HG03139 (cell line): ENCODE measurements at regions not wholly inside any gene's neighbourhood (a gene's known extent, or its start where the extent isn't known, plus 50 kb on each side); places are given as distances from the start of the nearest gene placed in this dataset.

ENCODE experiments used
- ATAC-seq: cut with Tn5 transposase; IDR thresholded peaks from one replicate; pipeline ENCODE4 v1.9.1; 2021; ENCODE audit not compliant: unreplicated experiment

DNA sequence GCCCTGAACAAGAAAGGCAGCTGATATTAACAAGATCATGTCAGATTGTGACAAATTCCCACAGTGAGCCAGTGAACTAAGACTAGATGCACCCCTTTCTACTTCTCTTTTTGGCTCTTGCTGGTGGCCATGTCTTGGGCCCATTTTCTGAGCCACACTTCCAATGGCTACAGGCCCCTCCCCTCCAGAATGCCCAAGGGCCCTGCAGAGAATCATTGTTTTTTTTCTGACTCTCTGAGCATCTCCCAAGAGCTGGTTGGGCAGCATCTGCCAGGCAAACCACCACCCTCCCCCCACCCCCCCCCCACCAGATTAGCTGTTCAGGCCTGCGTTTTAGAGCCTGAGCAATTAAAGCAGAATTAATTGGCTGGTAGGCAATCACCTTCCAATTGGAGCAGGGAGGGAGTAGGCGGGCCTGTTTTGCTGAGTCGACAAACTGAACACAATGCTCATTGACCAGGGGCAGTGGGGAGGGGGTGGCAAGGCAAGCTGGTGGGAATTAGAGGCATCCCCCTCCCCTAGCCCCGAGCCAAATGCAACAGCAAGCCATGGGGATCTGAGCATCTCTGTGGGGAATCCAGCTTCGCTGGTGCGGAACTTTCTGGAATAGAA is 541.4 kb downstream of the MN1 start:
- no peak for ATAC-seq

DNA sequence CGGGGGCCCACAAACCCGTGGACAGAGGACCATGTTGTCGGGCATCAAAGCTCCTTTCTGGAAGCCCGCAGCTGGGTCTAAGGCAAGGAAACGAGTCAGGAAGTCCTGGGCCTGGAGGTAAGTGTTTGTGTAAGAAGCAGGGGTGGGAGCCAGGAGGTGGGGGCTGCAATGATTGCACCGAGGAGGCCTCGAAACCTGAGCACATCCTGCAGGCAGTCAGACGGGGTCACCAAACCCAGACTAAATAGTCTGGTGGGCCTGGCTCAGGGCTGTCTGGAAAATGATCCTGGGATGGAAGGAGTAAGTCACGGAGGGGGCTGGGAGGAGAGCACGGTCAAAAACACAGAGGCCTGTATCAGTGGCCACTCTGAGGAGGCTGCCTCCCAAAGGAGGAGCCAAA is 539.2 kb downstream of the MN1 start:
- ATAC-seq = no peak

DNA sequence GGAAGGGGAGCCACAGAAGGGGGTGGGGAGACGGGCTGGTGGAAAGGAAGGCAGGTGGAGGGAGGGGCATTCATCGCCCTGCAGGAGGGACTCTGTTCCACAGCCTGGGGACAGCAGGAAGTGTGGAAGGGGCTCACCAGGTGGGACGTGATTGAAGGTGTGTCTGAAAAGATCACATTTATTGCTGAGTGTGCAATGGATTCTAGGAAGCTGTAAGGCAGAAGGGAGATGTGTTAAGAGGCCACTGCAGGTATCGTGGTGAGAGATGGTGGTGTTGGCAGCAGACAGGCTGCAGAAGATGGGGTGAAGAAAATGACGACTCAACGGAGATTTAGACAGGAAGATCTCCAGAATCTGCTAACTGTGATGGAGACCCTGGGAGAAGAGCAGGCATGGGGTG is 537.4 kb downstream of the MN1 start:
- no peak for ATAC-seq

DNA sequence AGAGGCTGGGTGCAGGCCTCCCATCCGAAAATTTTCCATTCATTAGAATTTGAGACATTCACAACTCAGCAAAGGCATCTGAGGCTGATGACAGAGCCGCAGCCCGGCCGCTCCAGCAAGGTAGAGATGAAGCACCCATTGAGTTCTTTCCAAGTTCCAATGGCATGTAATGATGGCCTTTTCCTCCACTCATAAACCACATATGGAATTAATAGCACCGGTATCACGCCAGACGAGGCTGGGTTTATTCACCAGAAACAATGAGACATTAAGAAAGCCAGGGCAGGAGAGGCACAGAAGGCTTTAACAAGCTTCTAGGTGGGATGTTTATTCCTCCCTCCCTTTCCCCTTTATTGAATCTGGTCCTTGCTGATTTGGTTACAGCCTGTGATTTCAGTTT is 534.4 kb downstream of the MN1 start:
- no peak for ATAC-seq

DNA sequence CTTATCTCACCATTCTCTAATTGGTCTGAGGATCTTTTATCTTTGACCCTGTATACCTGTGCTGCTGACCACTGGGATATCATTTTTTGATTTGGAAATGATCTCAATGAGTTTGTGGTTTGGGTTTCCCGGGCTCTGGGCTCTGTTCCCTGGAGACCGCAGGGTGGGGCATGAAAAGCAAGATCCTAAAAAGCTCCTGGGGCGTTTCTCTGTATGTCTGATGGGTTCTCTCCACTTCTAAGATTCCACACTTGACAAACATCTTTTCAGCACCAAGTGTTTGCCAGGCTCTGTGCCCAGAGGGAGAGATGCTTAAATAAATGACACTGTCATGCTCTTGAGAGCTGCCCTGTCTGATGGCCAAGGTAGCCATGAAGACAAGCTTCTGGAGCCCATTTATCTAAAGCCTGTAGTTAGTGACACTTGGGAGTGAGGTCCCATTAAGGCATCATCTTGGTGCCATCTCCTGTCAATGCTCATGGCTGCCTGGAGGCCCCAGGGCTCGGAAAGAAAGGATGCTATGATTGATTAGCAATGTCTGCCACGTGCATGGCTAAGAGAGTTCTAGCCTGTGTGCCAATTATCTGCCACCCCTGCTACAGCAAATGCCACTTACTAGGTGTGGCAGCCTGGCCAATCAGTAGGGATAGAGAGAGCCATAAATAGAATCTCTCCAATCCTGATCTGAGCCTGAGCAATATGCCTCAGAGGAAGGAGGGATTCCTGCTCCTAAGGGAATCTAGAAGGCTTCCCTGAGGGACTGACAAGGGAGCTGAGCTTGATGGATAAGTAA is 531.6 kb downstream of the MN1 start:
- ATAC-seq = no peak

DNA sequence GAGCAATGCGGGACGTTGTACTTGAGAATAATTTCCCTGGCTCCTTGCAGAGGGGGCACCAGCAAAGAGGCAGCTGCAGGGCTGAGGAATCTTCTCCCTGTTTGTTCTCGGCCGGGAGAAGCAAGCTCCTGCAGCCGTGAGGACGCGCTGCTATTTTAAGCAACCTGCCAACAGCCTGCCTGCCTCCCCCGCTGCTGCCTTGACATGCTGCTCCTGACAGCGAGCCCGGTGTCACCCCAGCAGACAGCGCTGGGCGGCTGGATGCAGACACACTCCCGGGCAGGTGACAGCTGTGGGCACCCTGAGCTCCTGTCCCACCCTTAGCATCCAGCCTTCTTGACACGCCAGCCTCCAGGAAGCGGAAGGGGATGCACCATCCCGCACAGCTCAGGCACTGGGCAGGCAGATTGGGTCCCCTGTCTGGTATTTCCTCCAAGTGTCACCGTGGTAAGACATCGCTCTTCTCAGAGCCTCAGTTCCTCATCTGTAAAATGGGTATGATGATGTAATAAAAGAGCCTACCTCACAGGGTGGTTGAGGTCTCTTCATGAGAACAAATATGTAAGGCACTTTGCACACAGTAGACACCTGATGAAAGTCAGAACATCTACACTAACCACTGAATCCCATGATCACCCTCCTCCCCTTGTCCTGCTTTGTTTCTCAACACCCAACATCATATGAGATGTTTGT is 530.6 kb downstream of the MN1 start:
- ATAC-seq = no peak

DNA sequence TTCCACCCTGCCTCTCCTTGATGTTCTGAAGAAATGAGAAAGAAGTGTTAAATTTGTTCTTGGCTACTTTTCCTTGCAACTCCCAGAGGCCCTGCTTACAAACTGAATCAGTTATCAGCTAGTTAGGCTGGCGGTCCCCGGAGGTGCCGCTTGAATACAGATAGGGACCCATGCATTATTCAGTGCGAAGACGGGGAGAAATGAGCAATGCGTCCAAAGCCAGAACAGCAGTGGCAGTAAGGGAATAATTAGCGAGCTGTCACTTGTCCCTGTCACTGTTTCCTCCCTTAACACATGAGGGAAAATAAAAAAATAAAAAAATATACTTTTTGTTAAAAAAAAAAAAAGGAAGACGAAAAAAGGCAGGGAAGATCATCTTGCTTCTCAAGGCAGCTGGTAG is 528.1 kb downstream of the MN1 start:
- ATAC-seq = no peak

DNA sequence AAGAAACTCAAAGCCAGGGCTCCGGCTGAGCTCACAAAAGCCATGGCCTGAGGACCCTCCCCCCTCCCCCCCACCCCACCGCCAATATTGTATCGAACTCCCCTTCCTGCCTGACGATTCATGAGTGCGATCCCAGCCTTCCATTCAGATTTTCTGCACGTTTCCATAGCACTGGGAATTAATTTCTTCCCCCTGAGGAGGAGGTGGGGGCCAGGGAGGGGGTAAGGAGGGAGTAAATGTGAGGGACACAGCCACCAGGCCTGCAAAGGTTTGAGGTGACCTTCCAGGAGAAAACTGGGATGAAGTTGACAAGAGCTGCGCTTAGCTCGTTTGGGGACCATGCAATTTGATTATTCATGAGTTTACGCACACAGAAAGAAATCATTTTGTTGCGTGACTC is 527.7 kb downstream of the MN1 start:
- no peak for ATAC-seq

DNA sequence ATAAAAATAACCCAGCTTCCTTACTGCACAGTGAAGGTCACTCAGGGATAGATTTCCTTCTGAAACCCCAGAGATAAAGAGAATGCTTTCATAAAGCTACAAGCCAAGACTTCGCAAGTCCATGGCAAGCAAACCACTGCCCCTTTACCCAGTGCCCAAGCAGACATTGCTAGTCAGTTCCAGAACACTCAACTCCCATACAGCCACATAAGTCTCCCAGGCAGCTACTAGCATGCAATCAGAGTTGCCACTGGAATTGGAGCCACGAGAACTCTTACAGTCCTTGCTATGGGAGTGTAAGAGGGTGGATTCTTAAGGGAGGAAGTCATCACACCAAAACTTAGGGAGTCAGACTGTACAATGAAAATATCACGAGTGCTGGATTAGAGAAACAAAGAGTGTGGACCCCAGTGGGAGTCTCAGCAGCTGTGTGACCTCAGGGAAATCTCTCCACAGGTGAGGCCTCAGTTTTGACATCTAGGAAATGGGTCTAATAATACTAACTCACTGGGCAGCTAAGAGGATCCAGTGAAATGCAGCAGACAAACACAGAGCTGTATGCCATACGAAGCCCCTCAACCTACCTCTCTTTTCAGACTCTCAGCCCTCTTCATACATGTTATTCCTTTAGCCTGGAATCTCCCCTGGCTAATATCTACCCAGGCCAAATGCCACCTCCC is 526.6 kb downstream of the MN1 start:
- ATAC-seq = no peak

DNA sequence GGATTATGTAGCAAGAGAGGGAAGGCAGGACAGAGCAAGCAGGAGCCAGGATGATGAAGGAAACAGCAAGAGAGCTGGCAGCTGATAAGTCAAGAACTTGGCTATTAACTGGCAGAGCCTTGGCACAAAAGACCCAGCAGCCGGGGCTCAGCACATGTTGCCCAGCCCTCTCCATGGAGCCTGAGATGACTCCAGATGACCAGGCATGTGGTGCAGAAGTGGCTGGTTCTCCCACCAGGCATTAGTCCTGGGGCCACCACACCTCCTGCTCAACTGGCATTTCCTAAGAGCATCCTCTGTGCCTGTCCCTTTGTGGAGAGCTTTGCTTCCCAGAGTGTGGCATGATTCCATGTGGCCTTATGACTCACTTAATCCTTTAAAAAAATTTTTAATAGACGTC is 522.6 kb downstream of the MN1 start:
- ATAC-seq = no peak

DNA sequence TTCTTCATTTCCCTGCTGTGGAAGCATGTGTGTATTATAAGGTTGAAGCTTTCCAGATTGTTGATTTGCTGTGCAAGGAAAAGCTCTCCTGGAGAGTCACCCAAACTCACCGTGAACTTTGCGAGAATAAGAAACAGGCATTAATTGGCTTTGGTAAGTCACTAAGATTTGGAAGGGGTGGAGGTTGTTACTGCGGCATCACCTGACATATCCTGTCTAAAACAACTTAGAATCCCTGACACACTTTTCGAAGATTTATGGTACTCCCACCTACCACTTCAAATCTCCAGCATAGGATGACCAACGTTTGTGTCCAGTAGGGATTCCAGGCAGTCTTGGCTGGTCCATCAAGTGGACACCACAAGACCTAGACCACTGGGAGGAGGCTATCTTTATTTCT is 518.3 kb downstream of the MN1 start:
- no peak for ATAC-seq

DNA sequence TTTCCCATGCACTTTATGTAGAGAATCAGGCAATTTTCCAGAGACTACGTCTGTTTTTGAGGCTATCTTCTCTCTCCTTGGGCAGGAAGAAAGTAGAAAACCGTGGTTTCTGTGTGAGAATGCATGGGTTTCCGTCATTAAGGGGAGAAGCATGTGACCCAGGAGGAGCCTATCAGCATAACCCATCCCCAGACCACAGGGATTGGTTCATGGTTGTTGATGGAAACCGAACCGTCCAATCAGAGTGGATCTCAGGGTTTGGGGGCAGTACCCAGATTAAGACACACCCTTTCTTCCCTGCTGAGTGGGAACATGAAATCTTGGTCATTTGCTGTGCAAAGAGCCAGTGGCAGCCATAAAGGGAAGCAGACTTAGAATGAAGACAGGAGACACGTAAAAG is 517.8 kb downstream of the MN1 start:
- ATAC-seq = no peak

DNA sequence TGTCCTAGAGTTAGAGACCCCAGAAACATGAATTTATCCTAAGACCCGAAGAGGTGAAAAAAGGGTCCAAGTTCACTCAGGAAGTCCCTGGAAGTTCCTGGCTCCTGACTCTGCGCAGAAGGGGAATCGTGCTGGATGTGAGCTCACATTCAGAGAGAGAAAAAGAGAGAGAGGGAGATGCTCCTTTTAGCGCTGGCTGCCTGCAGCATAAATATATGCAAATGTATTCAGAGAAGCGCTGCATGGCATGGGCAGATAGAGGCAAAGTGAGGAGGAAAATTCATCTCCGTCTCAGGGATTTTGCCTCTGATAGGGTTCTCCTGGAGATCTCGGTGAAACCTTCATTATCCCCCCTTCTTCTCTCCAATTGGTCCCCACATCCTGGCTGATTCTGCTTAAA is 517.2 kb downstream of the MN1 start:
- no peak for ATAC-seq

DNA sequence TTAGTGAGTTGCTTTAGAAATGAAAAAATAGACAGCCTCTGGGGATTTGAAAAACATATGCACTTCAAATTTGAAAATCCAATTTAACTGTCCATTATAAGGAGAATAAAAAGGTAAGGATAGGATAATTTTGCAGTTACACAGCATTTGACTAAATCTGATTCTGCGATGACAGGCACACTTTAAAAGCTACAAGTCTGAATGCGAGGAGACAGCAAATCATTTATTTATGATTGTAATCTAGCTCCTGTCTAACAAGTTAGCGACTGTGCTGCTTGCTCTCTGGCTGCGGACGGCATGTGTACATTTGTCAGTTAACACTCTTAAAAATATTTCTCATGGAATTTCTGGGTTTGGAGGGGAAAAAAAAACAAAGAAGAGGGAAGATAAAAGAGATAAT is 514.8 kb downstream of the MN1 start:
- no peak for ATAC-seq

DNA sequence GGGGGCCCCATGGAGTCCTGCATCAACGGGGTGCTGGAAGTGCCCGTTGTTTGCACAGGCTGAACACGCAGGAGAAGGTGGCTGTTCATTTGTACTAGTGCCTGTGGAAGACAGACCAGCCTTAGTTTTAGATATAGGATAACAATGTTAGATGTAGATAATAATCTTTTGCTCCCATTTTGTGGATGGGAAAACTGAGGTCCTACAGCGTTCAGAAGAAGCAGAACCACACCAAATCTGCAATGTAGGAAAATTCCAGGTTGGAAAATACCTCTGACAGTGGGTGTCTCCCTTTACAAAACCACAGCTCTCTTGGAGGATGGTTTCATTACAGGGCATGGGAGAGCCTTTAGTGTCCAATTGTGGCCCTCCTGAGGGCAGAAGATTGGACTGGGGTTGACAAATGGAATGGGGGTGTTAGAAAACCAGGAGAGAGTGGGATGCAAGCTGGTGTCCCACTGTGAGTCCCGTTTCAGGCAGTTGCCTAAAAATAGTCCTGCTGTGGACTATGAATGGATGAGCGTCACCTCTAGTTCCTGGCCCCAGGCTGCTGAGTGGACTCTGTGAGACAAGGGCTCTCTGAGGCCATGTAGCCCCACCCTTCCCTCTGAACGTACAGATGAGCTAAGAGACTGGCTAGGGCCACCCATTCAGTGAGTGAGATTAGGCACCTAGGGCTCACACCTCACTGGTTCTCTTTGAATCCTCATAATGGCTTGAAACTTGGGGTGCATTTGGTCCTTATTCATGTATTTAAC is 508.8 kb downstream of the MN1 start:
- ATAC-seq = no peak

DNA sequence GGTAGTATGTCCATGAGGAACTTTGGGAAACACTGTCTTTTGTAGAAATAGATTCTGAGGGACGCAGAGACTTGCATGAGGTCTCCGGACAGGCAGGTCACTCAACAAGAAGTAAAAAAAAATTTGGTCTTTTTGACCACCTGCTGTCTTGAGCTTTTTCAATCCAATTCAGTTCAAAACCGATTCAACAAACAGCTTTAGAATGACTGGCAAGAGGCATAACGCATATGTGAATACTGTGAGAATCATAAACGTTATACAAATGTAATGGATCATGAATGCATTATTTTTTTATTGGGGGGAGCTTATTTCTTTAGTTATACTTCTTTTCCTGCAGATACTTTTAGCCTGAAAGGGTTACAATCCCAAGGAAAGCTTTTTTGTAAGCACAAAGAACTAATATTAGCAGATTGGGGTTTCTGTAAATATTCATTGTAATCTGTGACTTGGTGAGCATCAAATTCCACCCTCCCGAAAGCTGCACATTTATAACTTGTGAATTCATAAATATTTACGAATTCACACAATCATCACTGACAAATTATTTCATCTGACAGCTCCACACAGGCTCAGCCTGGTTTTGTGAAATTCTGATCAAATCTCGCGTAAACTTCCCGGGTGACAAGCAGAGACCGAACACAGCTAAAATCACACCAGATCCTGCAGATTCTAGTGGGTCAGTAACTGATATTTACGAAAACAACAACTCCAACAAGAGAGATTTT is 507.7 kb downstream of the MN1 start:
- no peak for ATAC-seq

DNA sequence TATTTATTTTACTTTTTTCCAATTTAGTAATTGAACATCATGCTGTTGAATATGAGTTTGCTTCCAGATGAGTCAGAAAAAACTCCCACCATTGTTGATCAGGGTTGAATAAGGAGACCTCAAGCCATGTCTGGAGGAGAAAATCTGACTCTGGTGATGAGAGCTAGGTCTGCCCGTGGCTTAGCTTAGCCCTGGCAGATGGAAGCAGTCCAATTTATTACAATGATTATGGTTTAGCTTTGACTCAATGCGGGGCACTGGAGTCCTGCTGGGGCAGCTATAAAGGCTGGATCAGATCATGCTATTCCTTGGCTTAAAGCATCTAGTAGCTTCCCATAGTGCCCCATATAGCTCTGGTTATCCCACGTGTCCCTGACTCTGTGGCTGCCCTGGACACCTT is 506.5 kb downstream of the MN1 start:
- no peak for ATAC-seq

DNA sequence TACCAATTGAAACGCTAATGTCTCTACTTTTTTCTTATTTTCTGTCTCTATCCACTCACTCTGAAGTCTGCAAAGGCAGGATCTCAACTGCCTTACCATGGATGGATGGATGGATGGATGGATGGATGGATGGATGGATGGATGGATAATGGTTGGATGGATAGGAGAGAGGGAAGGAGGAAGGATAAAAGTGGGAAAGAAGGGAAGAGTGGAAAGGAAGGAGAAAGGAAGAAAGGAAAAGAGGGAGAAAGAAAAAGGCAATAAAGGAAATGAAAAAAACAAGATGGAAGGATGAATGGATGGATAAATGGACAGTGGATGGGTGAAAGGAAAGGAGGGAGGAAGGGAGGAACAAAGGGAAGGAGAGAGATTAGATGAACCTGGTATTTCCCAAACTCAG is 506.0 kb downstream of the MN1 start:
- no peak for ATAC-seq

DNA sequence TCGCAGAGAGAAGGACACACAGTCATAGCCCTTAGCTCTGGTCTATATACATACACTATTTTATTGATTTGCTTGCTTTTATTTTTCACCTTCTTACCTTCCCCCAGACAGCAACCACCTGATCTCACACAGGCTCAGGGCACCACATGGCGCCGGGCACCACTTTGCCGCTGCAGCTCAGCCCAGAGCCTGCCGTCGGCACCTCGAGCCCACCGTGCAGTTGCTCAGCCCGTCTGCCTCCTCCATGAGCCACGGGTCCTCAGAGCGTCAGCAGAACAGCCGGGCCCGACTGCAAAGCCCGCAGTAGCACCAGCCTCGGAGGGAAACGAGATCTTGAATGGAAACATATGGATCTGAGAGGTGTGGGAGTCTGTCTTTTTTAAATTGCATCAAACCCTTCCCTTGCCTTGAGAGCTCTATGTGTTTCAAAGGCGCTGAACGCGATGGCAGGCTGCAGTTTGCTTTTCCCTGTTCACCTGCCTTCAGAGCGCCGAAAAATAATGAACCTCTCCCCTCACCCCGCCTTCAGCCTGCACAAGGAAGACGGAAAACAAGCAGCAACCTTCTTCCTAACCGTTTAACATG is 505.4 kb downstream of the MN1 start:
- ATAC-seq = no peak

DNA sequence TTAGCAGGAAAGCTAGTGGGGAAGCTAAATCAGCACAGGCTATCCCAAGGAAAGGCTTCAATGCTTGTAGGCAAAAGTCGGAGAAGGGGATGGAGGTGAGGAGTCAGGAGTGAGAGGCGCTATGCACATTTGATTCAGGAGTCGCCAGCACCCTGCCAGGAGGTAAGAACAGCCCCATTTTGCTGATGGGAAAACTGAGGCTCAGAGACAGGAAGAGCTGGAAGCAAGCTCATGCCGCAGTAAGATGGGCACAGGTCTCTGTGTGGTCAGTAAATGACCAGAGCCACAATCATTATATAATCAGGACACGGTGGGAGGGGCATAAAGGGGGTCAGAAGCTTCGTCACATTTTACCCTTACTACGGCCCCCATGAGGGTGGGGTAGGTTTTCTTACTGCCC is 504.4 kb downstream of the MN1 start:
- ATAC-seq = no peak
